Aorta (tissue), 5 donors: ENCODE measurements at regions not wholly inside any gene's neighbourhood (a gene's known extent, or its start where the extent isn't known, plus 50 kb on each side); places are given as distances from the start of the nearest gene placed in this dataset.
"Not testable (repeated sequence)": the region's sequence is repeated elsewhere in the genome, so short reads cannot be mapped to it uniquely, and the experiment has no call there.

Experiments
- ATAC-seq: fragments of 200-7000 bp; cut with Tn5 transposase; one replicate; pipeline ENCODE4 v1.9.1; 2022; ENCODE audit warnings: moderate library complexity; ENCODE audit not compliant: low FRiP score
- DNase-seq, 2 donors: peaks; one replicate each; pipeline ENCODE4 v3.0.0-alpha.2; 2020
- H3K27ac ChIP-seq, 2 donors: one replicate each; pipeline ENCODE4 v1.5.1; 2013; ENCODE audit warnings: low read length in 2 of 2, mild to moderate bottlenecking in 2 of 2, moderate library complexity in 2 of 2, control low read depth in 1 of 2, inconsistent platforms in 1 of 2, low read depth in 1 of 2
- H3K27me3 ChIP-seq, 2 donors: one replicate each; pipeline ENCODE4 v1.6.1; 2013; ENCODE audit warnings: control low read depth in 1 of 2, low read length in 1 of 2, mild to moderate bottlenecking in 1 of 2, moderate library complexity in 1 of 2; ENCODE audit not compliant: insufficient read depth in 2 of 2, control insufficient read depth in 1 of 2
- H3K36me3 ChIP-seq, 2 donors: one replicate each; pipeline ENCODE4 v1.6.1; 2013; ENCODE audit warnings: control low read depth in 1 of 2, low read length in 1 of 2, mild to moderate bottlenecking in 1 of 2; ENCODE audit not compliant: insufficient read depth in 2 of 2, control insufficient read depth in 1 of 2
- H3K4me1 ChIP-seq, 2 donors: one replicate each; pipeline ENCODE4 v1.6.1; 2013; ENCODE audit warnings: low read length in 2 of 2, control low read depth in 1 of 2, mild to moderate bottlenecking in 1 of 2, moderate library complexity in 1 of 2; ENCODE audit not compliant: insufficient read depth in 2 of 2, control insufficient read depth in 1 of 2
- H3K4me3 ChIP-seq, 2 donors: one replicate each; pipeline ENCODE4 v1.5.1; 2013; ENCODE audit warnings: low read length in 2 of 2, control low read depth in 1 of 2, mild to moderate bottlenecking in 1 of 2
- H3K9me3 ChIP-seq: one replicate; pipeline ENCODE4 v1.6.1; 2013; ENCODE audit warnings: mild to moderate bottlenecking, low read length; ENCODE audit not compliant: control insufficient read depth
- WGBS, 2 donors: extraction: QIAGEN DNeasy Blood & Tissue Kit; methylation state at CpG; one replicate each; pipeline ENCODE4 v1.1.7; 2013; 5-methylcytosine and 5-hydroxymethylcytosine counted together
- intact Hi-C, 2 donors: fragments of 100-400 bp; cut with DNase I; formaldehyde crosslinking; loops; one replicate each; pipeline versions ENCODE4 v1.14.2 to v1.15.0; 2022
- donor health status: healthy with polysubstance abuse.
- donor health status: Bipolar disorder and iron deficiency.
- donor health status: DM: no; HTN: no; CAD: no.
- donor health status: DM: no; HTN: no; CAD: no.
- donor health status: DM: yes; HTN: yes; CAD: no.

- intact Hi-C loops = no loop called here
- no peaks in the 10 kb centered on the region for H3K36me3 ChIP-seq
- 95% methylated on average over 10 of the region's 10 CpGs for WGBS, 2 donors
- ATAC-seq = no peak
- H3K27me3 ChIP-seq = no peaks in the 10 kb centered on the region
- H3K4me3 ChIP-seq = no peak overlapping the region
- H3K9me3 ChIP-seq = no peaks in the 10 kb centered on the region
- no peak overlapping the region for H3K27ac ChIP-seq
- no peaks in the 10 kb centered on the region for H3K4me1 ChIP-seq
- peak in 1 of 2 donors; percentile 50 for DNase-seq
Observed at GRCh38 chr3:144791034-144791433, 819.4 kb downstream of the DIPK2A start.

- peak; percentile 29 for ATAC-seq
- no peak for DNase-seq
- H3K4me1 ChIP-seq = no peaks in the 10 kb centered on the region
- intact Hi-C loops = no loop called here
- H3K36me3 ChIP-seq = no peaks in the 10 kb centered on the region
- no peak overlapping the region for H3K27ac ChIP-seq
- 100% methylated on average over 1 of the region's 1 CpG for WGBS, 2 donors
- no peaks in the 10 kb centered on the region for H3K27me3 ChIP-seq
- no peak overlapping the region for H3K4me3 ChIP-seq
- peaks cover 2% of the 10 kb centered on the region for H3K9me3 ChIP-seq
Observed at GRCh38 chr3:144801890-144802289, 830.3 kb downstream of the DIPK2A start.

- DNase-seq (no peak), ATAC-seq (no peak)
- H3K36me3 ChIP-seq = no peaks in the 10 kb centered on the region
- no peaks in the 10 kb centered on the region for H3K4me1 ChIP-seq
- intact Hi-C loops = no loop called here
- WGBS, 2 donors = 97% methylated on average over 1 of the region's 1 CpG
- H3K9me3 ChIP-seq = peaks cover 2% of the 10 kb centered on the region
- no peak overlapping the region for H3K27ac ChIP-seq
- no peak overlapping the region for H3K4me3 ChIP-seq
- no peaks in the 10 kb centered on the region for H3K27me3 ChIP-seq
Observed at GRCh38 chr3:144809380-144809779, 837.8 kb downstream of the DIPK2A start.

- ATAC-seq (no peak), DNase-seq (no peak)
- Histone ChIP-seq H3K36me3 (no peaks in the 10 kb centered on the region), H3K27me3 (no peaks in the 10 kb centered on the region), H3K9me3 (peaks cover 2% of the 10 kb centered on the region), H3K27ac (no peak overlapping the region), H3K4me3 (no peak overlapping the region), H3K4me1 (no peaks in the 10 kb centered on the region)
- WGBS, 2 donors = 58 to 67% methylated on average over 1 of the region's 1 CpG
- intact Hi-C loops = no loop called here
Observed at GRCh38 chr3:144810160-144810559, 838.5 kb downstream of the DIPK2A start.

GRCh38 chr3:144815655-144816054 is 844.0 kb downstream of the DIPK2A start:
- ATAC-seq (no peak), DNase-seq (no peak)
- no peaks in the 10 kb centered on the region for H3K9me3 ChIP-seq
- no peak overlapping the region for H3K27ac ChIP-seq
- no peaks in the 10 kb centered on the region for H3K27me3 ChIP-seq
- 47 to 48% methylated on average over 3 of the region's 3 CpGs for WGBS, 2 donors
- intact Hi-C loops = no loop called here
- no peaks in the 10 kb centered on the region for H3K36me3 ChIP-seq
- no peaks in the 10 kb centered on the region for H3K4me1 ChIP-seq
- no peak overlapping the region for H3K4me3 ChIP-seq

- Histone ChIP-seq H3K36me3 (no peaks in the 10 kb centered on the region), H3K27me3 (no peaks in the 10 kb centered on the region), H3K4me1 (no peaks in the 10 kb centered on the region), H3K4me3 (no peak overlapping the region), H3K9me3 (no peaks in the 10 kb centered on the region), H3K27ac (no peak overlapping the region)
- intact Hi-C loops = no loop called here
- DNase-seq (no peak), ATAC-seq (no peak)
- WGBS, 2 donors = 87 to 88% methylated on average over 2 of the region's 2 CpGs
Observed at GRCh38 chr3:144816323-144816722, 844.7 kb downstream of the DIPK2A start.

GRCh38 chr3:144818973-144819372 is 847.4 kb downstream of the DIPK2A start:
- Histone ChIP-seq H3K27me3 (no peaks in the 10 kb centered on the region), H3K4me1 (no peaks in the 10 kb centered on the region), H3K9me3 (no peaks in the 10 kb centered on the region), H3K27ac (no peak overlapping the region), H3K4me3 (no peak overlapping the region), H3K36me3 (no peaks in the 10 kb centered on the region)
- intact Hi-C loops = no loop called here
- DNase-seq (no peak), ATAC-seq (no peak)

- intact Hi-C loops, H3K27me3 ChIP-seq, H3K36me3 ChIP-seq, H3K4me1 ChIP-seq, H3K27ac ChIP-seq, H3K9me3 ChIP-seq, DNase-seq, ATAC-seq, H3K4me3 ChIP-seq: not testable (repeated sequence)
- 92 to 97% methylated on average over 2 of the region's 2 CpGs for WGBS, 2 donors
Observed at GRCh38 chr3:144820232-144820631, 848.6 kb downstream of the DIPK2A start.

GRCh38 chr3:144820726-144821125 is 849.1 kb downstream of the DIPK2A start:
- intact Hi-C loops = no loop called here
- Histone ChIP-seq H3K9me3 (no peaks in the 10 kb centered on the region), H3K36me3 (no peaks in the 10 kb centered on the region), H3K27me3 (no peaks in the 10 kb centered on the region), H3K27ac (no peak overlapping the region), H3K4me3 (no peak overlapping the region), H3K4me1 (no peaks in the 10 kb centered on the region)
- no peak for DNase-seq
- no peak for ATAC-seq
